A673 (cell line): ENCODE measurements at regions not wholly inside any gene's neighbourhood (a gene's known extent, or its start where the extent isn't known, plus 50 kb on each side); places are given as distances from the start of the nearest gene placed in this dataset.
"Not testable (repeated sequence)": the region's sequence is repeated elsewhere in the genome, so short reads cannot be mapped to it uniquely, and the experiment has no call there.

Source experiments
- BruUV-seq: library from RNA; stranded (reverse); fragments of 400-500 nt; replicated peaks from 2 replicates; lab custom pipeline; 2021; lab: Mats Ljungman, UMichigan
- CTCF ChIA-PET: fragments of 300-600 bp; sonication (Branson Sonifier 250); formaldehyde crosslinking; loops from one replicate; lab custom pipeline; 2022; ENCODE audit warnings: antibody characterized with exemption; lab: Charles Lee
- POLR2A ChIA-PET: fragments of 300-600 bp; sonication (Branson Sonifier 250); formaldehyde crosslinking; loops from one replicate; lab custom pipeline; 2022; ENCODE audit warnings: antibody characterized with exemption; ENCODE audit not compliant: low non-redundant PET; lab: Charles Lee
- DNase-seq: peaks from one replicate; pipeline ENCODE4 v3.0.0-alpha.2; 2015; ENCODE audit warnings: low spot score
- H3K27ac ChIP-seq: fragments of 200-600 bp; sonication (generic); 2 replicates; pipeline ENCODE4 v1.5.1; 2016; ENCODE audit warnings: mixed run types, low read depth, mild to moderate bottlenecking, mixed read lengths, antibody characterized with exemption, low read length; ENCODE audit not compliant: poor library complexity, severe bottlenecking
- H3K27me3 ChIP-seq: fragments of 200-600 bp; sonication (generic); replicated peaks from 2 replicates; pipeline ENCODE4 v1.6.1; 2017; ENCODE audit warnings: mixed run types, low read depth, mild to moderate bottlenecking, mixed read lengths, antibody characterized with exemption, low read length; ENCODE audit not compliant: insufficient read depth, poor library complexity
- H3K36me3 ChIP-seq: fragments of 200-600 bp; sonication (generic); 2 replicates; pipeline ENCODE4 v1.6.1; 2016; ENCODE audit warnings: mixed run types, mild to moderate bottlenecking, mixed read lengths, antibody characterized with exemption, low read length; ENCODE audit not compliant: insufficient read depth, poor library complexity, severe bottlenecking
- H3K4me1 ChIP-seq: fragments of 200-600 bp; sonication (generic); 2 replicates; pipeline ENCODE4 v1.6.1; 2017; ENCODE audit warnings: mixed run types, mild to moderate bottlenecking, mixed read lengths, antibody characterized with exemption, low read length; ENCODE audit not compliant: insufficient read depth, poor library complexity, severe bottlenecking
- H3K4me3 ChIP-seq: fragments of 200-600 bp; sonication (generic); 2 replicates; pipeline ENCODE4 v1.5.1; 2016; ENCODE audit warnings: low read depth, mixed run types, mild to moderate bottlenecking, mixed read lengths, low read length; ENCODE audit not compliant: poor library complexity, severe bottlenecking
- H3K9me3 ChIP-seq: fragments of 200-600 bp; sonication (generic); 2 replicates; pipeline ENCODE4 v1.6.1; 2016; ENCODE audit warnings: mixed run types, low read depth, mild to moderate bottlenecking, mixed read lengths, antibody characterized with exemption, low read length; ENCODE audit not compliant: poor library complexity, severe bottlenecking
- CTCF ChIP-seq: fragments of 300-800, 200-600 bp; sonication (generic); conservative IDR thresholded peaks from 2 replicates; pipeline ENCODE4 v1.5.1; 2017; ENCODE audit warnings: low read depth, mild to moderate bottlenecking, antibody characterized with exemption, low read length, moderate library complexity, mixed read lengths
- EZH2 ChIP-seq: fragments of 200-600 bp; sonication (generic); IDR thresholded peaks from 2 replicates; pipeline ENCODE4 v1.6.1; 2017; ENCODE audit warnings: borderline replicate concordance, low read depth, mild to moderate bottlenecking, mixed read lengths, antibody characterized with exemption, low read length; ENCODE audit not compliant: poor library complexity, severe bottlenecking
- intact Hi-C: fragments of 100-400 bp; cut with micrococcal nuclease; formaldehyde crosslinking; loops from one replicate; pipeline ENCODE4 v1.10.0; 2022; ENCODE audit not compliant: unreplicated experiment

DNA sequence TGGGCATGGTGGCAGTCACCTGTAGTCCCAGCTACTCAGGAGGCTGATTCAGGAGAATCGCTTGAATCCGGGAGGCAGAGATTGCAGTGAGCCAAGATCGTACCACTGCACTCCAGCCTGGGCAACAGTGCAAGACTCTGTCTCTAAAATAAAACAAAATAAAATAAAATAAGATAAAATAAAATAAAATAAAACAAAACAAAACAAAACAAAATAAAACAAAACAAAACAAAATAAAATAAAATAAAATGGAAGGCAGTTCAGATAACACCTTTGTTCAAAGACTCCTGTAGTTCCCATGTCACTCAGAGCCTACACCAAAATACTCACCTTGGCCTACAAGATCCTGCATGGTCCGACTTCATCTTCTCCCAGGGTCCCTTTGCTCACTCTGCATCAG lies 61.3 kb downstream of the SYF2 start:
- H3K27ac ChIP-seq, H3K4me1 ChIP-seq, POLR2A ChIA-PET, H3K4me3 ChIP-seq, H3K36me3 ChIP-seq, H3K9me3 ChIP-seq, H3K27me3 ChIP-seq, DNase-seq, CTCF ChIA-PET, intact Hi-C loops, BruUV-seq: not testable (repeated sequence)

DNA sequence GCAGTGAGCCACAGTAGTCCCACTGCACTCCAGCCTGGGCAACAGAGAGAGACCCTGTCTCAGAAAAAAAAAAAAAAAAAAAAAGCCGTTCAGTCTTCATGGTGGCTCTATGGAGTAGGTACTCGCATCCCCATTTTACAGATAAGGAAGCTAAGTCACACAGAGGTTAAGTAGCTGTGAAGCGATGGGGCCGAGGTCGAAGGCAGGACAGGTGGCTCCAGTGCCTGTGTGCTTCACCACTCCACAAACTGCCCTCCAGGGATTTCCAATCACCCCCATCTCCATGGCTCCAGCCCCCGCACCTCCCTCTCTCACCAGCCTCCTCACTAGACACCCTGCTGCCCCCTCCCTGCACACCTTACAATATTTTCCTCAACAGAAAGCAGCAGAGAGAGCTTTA lies 61.9 kb downstream of the SYF2 start:
- Histone ChIP-seq H3K36me3 (no peaks in the 10 kb centered on the region), H3K4me3 (no peak overlapping the region), H3K27me3 (no peaks in the 10 kb centered on the region), H3K27ac (no peak overlapping the region), H3K4me1 (no peaks in the 10 kb centered on the region), H3K9me3 (no peaks in the 10 kb centered on the region)
- intact Hi-C loops = no loop called here
- POLR2A ChIA-PET = no interaction called here
- BruUV-seq = no TSS peak
- TF ChIP-seq EZH2 = no peak
- no peak for TF ChIP-seq CTCF
- CTCF ChIA-PET = no interaction called here
- no peak for DNase-seq

DNA sequence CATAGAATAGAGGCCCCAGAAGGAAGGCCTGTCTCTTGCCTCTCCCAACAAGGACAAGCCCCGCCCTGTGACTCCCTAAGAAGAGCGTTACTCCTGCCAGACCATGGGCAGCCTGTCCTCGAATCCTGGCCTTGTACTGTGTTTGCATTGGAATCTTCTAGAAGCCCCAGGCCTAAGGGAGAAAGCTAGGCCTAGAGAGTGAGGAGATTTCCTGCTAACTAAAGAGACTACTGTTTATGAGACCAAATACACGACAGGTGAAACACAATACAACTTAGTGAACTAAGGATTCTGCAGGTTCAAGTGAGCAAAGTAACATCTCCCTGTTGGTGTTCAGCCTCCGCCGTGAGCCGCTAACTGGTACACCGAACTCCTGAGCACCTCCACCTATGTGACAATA lies 62.7 kb downstream of the SYF2 start:
- H3K4me1 ChIP-seq = no peaks in the 10 kb centered on the region
- H3K9me3 ChIP-seq = no peaks in the 10 kb centered on the region
- H3K27ac ChIP-seq = no peak overlapping the region
- intact Hi-C loops = no loop called here
- no peaks in the 10 kb centered on the region for H3K27me3 ChIP-seq
- no peak for DNase-seq
- TF ChIP-seq EZH2 (no peak), CTCF (no peak)
- no peaks in the 10 kb centered on the region for H3K36me3 ChIP-seq
- no TSS peak for BruUV-seq
- ChIA-PET CTCF (no interaction called here), POLR2A (no interaction called here)
- no peak overlapping the region for H3K4me3 ChIP-seq

- BruUV-seq = no TSS peak
- TF ChIP-seq CTCF = no peak
- TF ChIP-seq EZH2 = no peak
- H3K36me3 ChIP-seq = no peaks in the 10 kb centered on the region
- no peak overlapping the region for H3K4me3 ChIP-seq
- intact Hi-C loops = no loop called here
- no peaks in the 10 kb centered on the region for H3K27me3 ChIP-seq
- CTCF ChIA-PET = no interaction called here
- no peaks in the 10 kb centered on the region for H3K4me1 ChIP-seq
- H3K27ac ChIP-seq = no peak overlapping the region
- POLR2A ChIA-PET = no interaction called here
- no peak for DNase-seq
- H3K9me3 ChIP-seq = no peaks in the 10 kb centered on the region
Measured at GRCh38 chr1:25169168-25169567, 63.1 kb downstream of the SYF2 start.
